ENCODE measurements at regions not wholly inside any gene's neighbourhood (a gene's known extent, or its start where the extent isn't known, plus 50 kb on each side); places are given as distances from the start of the nearest gene placed in this dataset.

GRCh38 chr3:156606729-156607128 lies 51.8 kb upstream of the SSR3 start:
- Histone ChIP-seq H3K9me3 (ENCODE audit: control extremely low read depth in 1 of 3, control insufficient read depth in 2 of 3, insufficient read depth in 1 of 3, low read length in 2 of 3) (no peaks in the 10 kb centered on the region), H3K79me2 (ENCODE audit: control insufficient read depth, insufficient read depth, low read length) (no peaks in the 10 kb centered on the region), H3K27ac (ENCODE audit: low read length in 2 of 2) (no peak overlapping the region), H4K20me1 (ENCODE audit: control insufficient read depth, insufficient read depth, low read length, poor library complexity, severe bottlenecking) (no peaks in the 10 kb centered on the region), H3K4me2 (replicated peaks; ENCODE audit: low read depth, low read length, poor library complexity, severe bottlenecking) (peak overlapping the region; percentile 67), H3K4me3 (ENCODE audit: control extremely low read depth in 1 of 5, extremely low read depth in 1 of 5, insufficient read depth in 1 of 5, low read depth in 2 of 5, low read length in 4 of 5) (peak overlapping the region in 3 of 5 experiments; percentile 27 to 45 (median 28)), H3K9ac (ENCODE audit: low read length) (peak overlapping the region; percentile 46), H3K36me3 (replicated peaks in 1 of 2; ENCODE audit: control extremely low read depth in 1 of 2, control insufficient read depth in 1 of 2, extremely low read depth in 1 of 2, insufficient read depth in 2 of 2, low read length in 1 of 2) (no peaks in the 10 kb centered on the region), H3K4me1 (ENCODE audit: control insufficient read depth in 2 of 2, insufficient read depth in 2 of 2, low read length in 2 of 2) (peaks cover 3 to 10% of the 10 kb centered on the region in 2 donors), H2AFZ (ENCODE audit: insufficient read depth, low read depth, low read length, poor library complexity, severe bottlenecking) (peak overlapping the region; percentile 25), H3K27me3 (replicated peaks in 1 of 4; ENCODE audit: control extremely low read depth in 1 of 4, control insufficient read depth in 3 of 4, insufficient read depth in 4 of 4, low read length in 3 of 4) (peaks cover 0 to 14% (median 5%) of the 10 kb centered on the region in 4 experiments)
- peaks cover 12% of the 10 kb centered on the region for H3K27me3 Mint-ChIP-seq
- ChIA-PET CTCF (no interaction called here), POLR2A (no interaction called here)
- no peaks in the 10 kb centered on the region for H3K9me3 Mint-ChIP-seq (ENCODE audit: insufficient read depth)
- peak overlapping the region; percentile 73 for H3K4me3 Mint-ChIP-seq
- no peak overlapping the region for H3K27ac Mint-ChIP-seq
- TF ChIP-seq CTCF (IDR thresholded peaks at IDR 0.05) (no peak), EZH2 (IDR thresholded peaks at IDR 0.05; ENCODE audit: borderline replicate concordance, insufficient read depth, low read depth, low read length, poor library complexity, severe bottlenecking) (no peak)
- peak; percentile 27 for DNase-seq
- peaks cover 11% of the 10 kb centered on the region for H3K4me1 Mint-ChIP-seq
- intact Hi-C loops (cut with micrococcal nuclease) = no loop called here
- no CpG with 5 or more reads among the region's 4 CpGs for WGBS (ENCODE audit: insufficient coverage)
- ATAC-seq (ENCODE audit: low read depth) = peak; percentile 51

GRCh38 chr3:156605686-156606605 lies 51.0 kb upstream of the SSR3 start:
- ATAC-seq (ENCODE audit: low read depth) (no peak), DNase-seq (peak; percentile 25)
- H3K9me3 ChIP-seq (ENCODE audit: control extremely low read depth in 1 of 3, control insufficient read depth in 2 of 3, insufficient read depth in 1 of 3, low read length in 2 of 3) = no peaks in the 10 kb centered on the region
- no peaks in the 10 kb centered on the region for H3K36me3 ChIP-seq (replicated peaks in 1 of 2; ENCODE audit: control extremely low read depth in 1 of 2, control insufficient read depth in 1 of 2, extremely low read depth in 1 of 2, insufficient read depth in 2 of 2, low read length in 1 of 2)
- H3K4me3 ChIP-seq (ENCODE audit: control extremely low read depth in 1 of 5, extremely low read depth in 1 of 5, insufficient read depth in 1 of 5, low read depth in 2 of 5, low read length in 4 of 5) = peak overlapping the region in 4 of 5 experiments; percentile 28 to 45 (median 42)
- intact Hi-C loops (cut with micrococcal nuclease) = no loop called here
- H3K27ac ChIP-seq (ENCODE audit: low read length in 2 of 2) = no peak overlapping the region
- H3K4me3 Mint-ChIP-seq = peak overlapping the region; percentile 86
- H3K4me1 Mint-ChIP-seq = peaks cover 11% of the 10 kb centered on the region
- peak overlapping the region; percentile 67 for H3K4me2 ChIP-seq (replicated peaks; ENCODE audit: low read depth, low read length, poor library complexity, severe bottlenecking)
- H3K79me2 ChIP-seq (ENCODE audit: control insufficient read depth, insufficient read depth, low read length) = no peaks in the 10 kb centered on the region
- no peaks in the 10 kb centered on the region for H4K20me1 ChIP-seq (ENCODE audit: control insufficient read depth, insufficient read depth, low read length, poor library complexity, severe bottlenecking)
- H3K9ac ChIP-seq (ENCODE audit: low read length) = peak overlapping the region; percentile 46
- no peak overlapping the region for H3K27ac Mint-ChIP-seq
- H3K27me3 Mint-ChIP-seq = peaks cover 12% of the 10 kb centered on the region
- peaks cover 0 to 14% (median 5%) of the 10 kb centered on the region in 4 experiments for H3K27me3 ChIP-seq (replicated peaks in 1 of 4; ENCODE audit: control extremely low read depth in 1 of 4, control insufficient read depth in 3 of 4, insufficient read depth in 4 of 4, low read length in 3 of 4)
- no peaks in the 10 kb centered on the region for H3K9me3 Mint-ChIP-seq (ENCODE audit: insufficient read depth)
- H2AFZ ChIP-seq (ENCODE audit: insufficient read depth, low read depth, low read length, poor library complexity, severe bottlenecking) = peak overlapping the region; percentile 66
- POLR2A ChIA-PET = no interaction called here
- H3K4me1 ChIP-seq (ENCODE audit: control insufficient read depth in 2 of 2, insufficient read depth in 2 of 2, low read length in 2 of 2) = peaks cover 3 to 10% of the 10 kb centered on the region in 2 donors
- CTCF ChIA-PET = no interaction called here
- 31% methylated on average over 28 of the region's 37 CpGs for WGBS (ENCODE audit: insufficient coverage)
- TF ChIP-seq CTCF (IDR thresholded peaks at IDR 0.05) = no peak
- no peak for TF ChIP-seq EZH2 (IDR thresholded peaks at IDR 0.05; ENCODE audit: borderline replicate concordance, insufficient read depth, low read depth, low read length, poor library complexity, severe bottlenecking)
